PC-9 (cell line): ENCODE measurements at regions not wholly inside any gene's neighbourhood (a gene's known extent, or its start where the extent isn't known, plus 50 kb on each side); places are given as distances from the start of the nearest gene placed in this dataset.
A peak's percentile ranks its signal among the peaks of the same experiment; 100 is the strongest.

Experiments used
- BruUV-seq: library from RNA; stranded (reverse); fragments of 400-500 nt; replicated peaks from 2 replicates; lab custom pipeline; 2021; lab: Mats Ljungman, UMichigan
- CTCF ChIA-PET: fragments of 300-600 bp; sonication (Branson Sonifier 250); formaldehyde crosslinking; loops from one replicate; lab custom pipeline; 2022; ENCODE audit warnings: antibody characterized with exemption; lab: Charles Lee
- POLR2A ChIA-PET: fragments of 300-600 bp; sonication (Branson Sonifier 250); formaldehyde crosslinking; loops from one replicate; lab custom pipeline; 2022; ENCODE audit warnings: antibody characterized with exemption; ENCODE audit not compliant: unreplicated experiment; lab: Charles Lee
- DNase-seq, 2 experiments: peaks; one replicate each; pipeline versions ENCODE4 v3.0.0 to v3.0.0-alpha.2; 2015 to 2022; ENCODE audit warnings: mixed read lengths in 1 of 2
- H2AFZ ChIP-seq: fragments of 200-600 bp; sonication (generic); 2 replicates; pipeline ENCODE4 v1.8.1; 2017; ENCODE audit warnings: antibody characterized with exemption
- H3F3A ChIP-seq: fragments of 200-600 bp; sonication (generic); 2 replicates; pipeline ENCODE4 v1.8.1; 2017; ENCODE audit warnings: antibody characterized with exemption, mild to moderate bottlenecking, low read depth; ENCODE audit not compliant: insufficient read depth
- H3K27ac ChIP-seq: fragments of 200-600 bp; sonication (generic); 2 replicates; pipeline ENCODE4 v1.6.1; 2016; ENCODE audit warnings: mixed run types
- H3K27me3 ChIP-seq: fragments of 200-600 bp; sonication (generic); 2 replicates; pipeline ENCODE4 v1.6.1; 2016; ENCODE audit warnings: low read depth, mixed run types; ENCODE audit not compliant: insufficient read depth
- H3K36me3 ChIP-seq: fragments of 200-600 bp; sonication (generic); 2 replicates; pipeline ENCODE4 v1.6.1; 2016; ENCODE audit warnings: low read depth, mixed run types
- H3K4me1 ChIP-seq: fragments of 200-600 bp; sonication (generic); replicated peaks from 2 replicates; pipeline ENCODE4 v1.6.1; 2016; ENCODE audit warnings: mixed run types; ENCODE audit not compliant: insufficient read depth
- H3K4me2 ChIP-seq: fragments of 200-600 bp; sonication (generic); 2 replicates; pipeline ENCODE4 v1.6.1; 2017; ENCODE audit warnings: mixed run types
- H3K4me3 ChIP-seq: fragments of 200-600 bp; sonication (generic); 2 replicates; pipeline ENCODE4 v1.6.1; 2016; ENCODE audit warnings: mixed run types
- H3K79me2 ChIP-seq: fragments of 200-600 bp; sonication (generic); 2 replicates; pipeline ENCODE4 v1.6.1; 2017; ENCODE audit warnings: low read depth, mixed run types
- H3K9me2 ChIP-seq: fragments of 200-600 bp; sonication (generic); 2 replicates; pipeline ENCODE4 v1.8.1; 2017; ENCODE audit warnings: mild to moderate bottlenecking; ENCODE audit not compliant: insufficient read depth
- H3K9me3 ChIP-seq: fragments of 200-600 bp; sonication (generic); 2 replicates; pipeline ENCODE4 v1.8.1; 2016; ENCODE audit warnings: low read depth; ENCODE audit not compliant: insufficient read depth
- H4K20me1 ChIP-seq: fragments of 200-600 bp; sonication (generic); 2 replicates; pipeline ENCODE4 v1.8.1; 2017; ENCODE audit not compliant: insufficient read depth
- CTCF ChIP-seq: fragments of 200-600 bp; sonication (generic); conservative IDR thresholded peaks from 2 replicates; pipeline ENCODE4 v1.6.1; 2017; ENCODE audit warnings: mixed run types, antibody characterized with exemption, mild to moderate bottlenecking, moderate library complexity
- EZH2 ChIP-seq: fragments of 200-600 bp; sonication (generic); IDR thresholded peaks from 2 replicates; pipeline ENCODE4 v1.8.0; 2017; ENCODE audit warnings: antibody characterized with exemption, low read depth
- intact Hi-C: fragments of 100-400 bp; cut with micrococcal nuclease; formaldehyde crosslinking; loops from one replicate; pipeline ENCODE4 v1.10.0; 2022; ENCODE audit not compliant: unreplicated experiment

GRCh38 chr3:106008766-106009165 lies 140.0 kb upstream of the CBLB start:
- POLR2A ChIA-PET, result interaction anchor here (0.7 kb wide), 1 partner anchor 9 kb away, joined by 5 read pairs; no protein-coding TSS in a partner anchor
- H3K4me2 ChIP-seq, result no peak overlapping the region
- no peaks in the 10 kb centered on the region for H3K9me3 ChIP-seq
- no peaks in the 10 kb centered on the region for H3F3A ChIP-seq
- no peaks in the 10 kb centered on the region for H3K9me2 ChIP-seq
- intact Hi-C loops, result no loop called here
- no peaks in the 10 kb centered on the region for H4K20me1 ChIP-seq
- H2AFZ ChIP-seq, result no peak overlapping the region
- TF ChIP-seq EZH2, result no peak
- TF ChIP-seq CTCF, result no peak
- no TSS peak for BruUV-seq
- H3K79me2 ChIP-seq, result no peaks in the 10 kb centered on the region
- H3K27me3 ChIP-seq, result no peaks in the 10 kb centered on the region
- DNase-seq, result no peak
- no peaks in the 10 kb centered on the region for H3K4me1 ChIP-seq
- no peaks in the 10 kb centered on the region for H3K36me3 ChIP-seq
- CTCF ChIA-PET, result no interaction called here
- no peak overlapping the region for H3K4me3 ChIP-seq
- no peak overlapping the region for H3K27ac ChIP-seq

- POLR2A ChIA-PET, result no interaction called here
- BruUV-seq, result no TSS peak
- intact Hi-C loops, result no loop called here
These were observed 142.0 kb upstream of the CBLB start for GRCh38 chr3:106010829-106011228.

DNA sequence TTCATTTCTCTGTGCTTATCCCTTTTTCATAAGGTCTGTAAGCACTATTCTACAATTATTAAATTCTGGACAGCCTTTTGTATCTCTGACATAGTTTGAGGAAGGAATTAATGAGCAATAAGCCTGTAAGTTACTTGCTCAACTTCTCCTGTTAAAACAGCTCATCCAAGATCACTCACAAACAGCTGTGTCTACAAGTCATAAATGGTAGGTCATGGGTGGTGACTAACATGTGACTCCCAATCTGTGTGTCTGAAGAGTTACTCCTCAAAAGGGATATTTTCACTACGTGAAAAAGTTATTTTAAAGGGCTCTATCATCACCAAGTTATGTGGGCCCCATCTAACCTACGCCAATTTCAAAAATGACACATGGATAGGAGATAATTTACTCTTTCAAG lies 145.2 kb upstream of the CBLB start:
- ChIA-PET CTCF (no interaction called here), POLR2A (no interaction called here)
- Histone ChIP-seq H3K36me3 (no peaks in the 10 kb centered on the region), H3F3A (no peaks in the 10 kb centered on the region), H3K79me2 (no peaks in the 10 kb centered on the region), H4K20me1 (no peaks in the 10 kb centered on the region), H3K9me3 (no peaks in the 10 kb centered on the region), H3K4me2 (no peak overlapping the region), H2AFZ (no peak overlapping the region), H3K9me2 (no peaks in the 10 kb centered on the region), H3K4me3 (no peak overlapping the region), H3K27me3 (no peaks in the 10 kb centered on the region), H3K27ac (no peak overlapping the region), H3K4me1 (no peaks in the 10 kb centered on the region)
- DNase-seq, result no peak
- intact Hi-C loops, result no loop called here
- no TSS peak for BruUV-seq
- TF ChIP-seq EZH2 (no peak), CTCF (no peak)

More at GRCh38 chr3:106010829-106011228, 142.0 kb upstream of the CBLB start:
- Histone ChIP-seq H3K27me3 (no peaks in the 10 kb centered on the region), H2AFZ (0 out of 2 replicates have a peak overlapping the region, but pooled peaks have one; percentile 8), H3K36me3 (no peaks in the 10 kb centered on the region), H3K4me3 (no peak overlapping the region), H3K9me2 (no peaks in the 10 kb centered on the region), H4K20me1 (no peaks in the 10 kb centered on the region), H3F3A (no peaks in the 10 kb centered on the region), H3K27ac (no peak overlapping the region), H3K9me3 (no peaks in the 10 kb centered on the region), H3K4me1 (no peaks in the 10 kb centered on the region), H3K4me2 (no peak overlapping the region), H3K79me2 (no peaks in the 10 kb centered on the region)
- CTCF ChIA-PET, result no interaction called here
- no peak for DNase-seq
- TF ChIP-seq EZH2, result no peak
- no peak for TF ChIP-seq CTCF
